GM19455 (cell line): ENCODE measurements at regions not wholly inside any gene's neighbourhood (a gene's known extent, or its start where the extent isn't known, plus 50 kb on each side); places are given as distances from the start of the nearest gene placed in this dataset.

Source experiments
- ATAC-seq: cut with Tn5 transposase; IDR thresholded peaks from one replicate; pipeline ENCODE4 v1.9.1; 2021; ENCODE audit not compliant: unreplicated experiment

DNA sequence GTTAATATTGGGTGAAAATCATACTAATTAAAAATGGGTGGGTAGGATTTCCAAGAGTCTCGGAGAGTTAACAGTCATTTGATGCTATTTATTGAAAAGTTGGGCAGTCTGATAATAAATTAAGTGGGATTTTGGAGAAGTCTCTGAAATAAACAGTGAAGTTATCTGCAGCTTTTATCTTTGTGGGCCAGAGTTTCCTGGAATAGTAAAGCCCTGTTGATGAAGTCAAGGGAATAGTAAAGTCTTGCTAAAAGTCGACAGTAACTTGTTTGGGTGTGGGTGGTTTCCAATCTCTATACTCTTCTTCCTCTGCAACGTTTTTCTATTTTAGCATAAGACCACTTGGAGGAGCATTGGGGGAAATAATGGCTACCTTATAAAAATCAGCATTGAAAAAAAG is 493.6 kb downstream of the EPM2A start:
- no peak for ATAC-seq

DNA sequence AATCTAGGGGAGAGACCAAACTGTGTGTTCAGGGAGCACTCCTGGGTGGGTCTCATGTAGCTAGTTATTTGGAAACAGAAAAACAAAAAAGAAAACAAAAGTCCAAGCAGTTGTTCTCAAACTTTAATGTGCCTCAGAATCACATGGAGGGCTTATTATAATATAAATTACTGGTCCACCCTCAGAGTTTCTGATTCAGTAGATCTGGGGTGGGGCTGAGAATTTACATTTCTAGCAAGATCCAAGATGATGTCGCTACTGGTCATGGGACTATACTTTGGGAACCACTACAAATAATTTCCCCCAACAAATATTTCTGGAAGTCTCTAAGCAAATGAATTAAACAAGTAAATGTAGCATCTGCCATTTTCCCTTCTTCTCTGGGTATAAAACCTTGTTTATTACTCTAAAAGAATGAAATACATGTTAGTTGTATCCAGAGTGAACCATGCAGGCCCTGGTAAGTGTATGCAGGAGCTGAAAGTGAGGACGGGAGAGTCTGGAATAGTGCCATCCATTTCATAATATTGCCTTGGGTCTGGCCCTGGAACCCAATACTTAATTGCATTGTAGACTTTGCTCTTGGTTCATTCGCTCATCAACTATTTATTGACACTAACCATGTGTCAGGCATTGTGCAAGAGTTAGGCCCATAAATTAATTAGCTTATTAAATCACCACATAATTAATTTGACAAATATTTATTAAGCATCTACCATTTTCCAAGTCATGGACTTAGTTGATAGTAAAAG is 490.8 kb downstream of the EPM2A start:
- ATAC-seq, result no peak

DNA sequence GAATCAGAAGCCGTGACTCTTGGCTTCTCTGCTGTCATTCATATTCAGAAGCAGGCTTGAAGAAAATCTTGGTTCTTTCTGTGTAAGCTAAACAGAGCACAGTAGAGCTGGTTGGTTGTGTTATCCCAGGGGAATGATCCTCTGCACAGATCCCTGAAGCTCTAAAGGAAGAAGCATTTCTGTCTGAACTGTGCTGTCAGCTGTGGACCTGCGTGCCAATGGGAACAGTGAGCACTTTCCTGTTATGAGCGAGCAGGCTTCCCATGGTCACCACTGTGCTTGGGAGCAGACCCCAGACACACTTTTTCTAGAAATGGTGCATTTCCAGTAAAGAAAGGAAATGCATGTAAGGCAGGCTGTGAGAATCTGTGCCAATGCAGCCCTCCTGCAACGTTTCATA is 490.2 kb downstream of the EPM2A start:
- ATAC-seq, result no peak

DNA sequence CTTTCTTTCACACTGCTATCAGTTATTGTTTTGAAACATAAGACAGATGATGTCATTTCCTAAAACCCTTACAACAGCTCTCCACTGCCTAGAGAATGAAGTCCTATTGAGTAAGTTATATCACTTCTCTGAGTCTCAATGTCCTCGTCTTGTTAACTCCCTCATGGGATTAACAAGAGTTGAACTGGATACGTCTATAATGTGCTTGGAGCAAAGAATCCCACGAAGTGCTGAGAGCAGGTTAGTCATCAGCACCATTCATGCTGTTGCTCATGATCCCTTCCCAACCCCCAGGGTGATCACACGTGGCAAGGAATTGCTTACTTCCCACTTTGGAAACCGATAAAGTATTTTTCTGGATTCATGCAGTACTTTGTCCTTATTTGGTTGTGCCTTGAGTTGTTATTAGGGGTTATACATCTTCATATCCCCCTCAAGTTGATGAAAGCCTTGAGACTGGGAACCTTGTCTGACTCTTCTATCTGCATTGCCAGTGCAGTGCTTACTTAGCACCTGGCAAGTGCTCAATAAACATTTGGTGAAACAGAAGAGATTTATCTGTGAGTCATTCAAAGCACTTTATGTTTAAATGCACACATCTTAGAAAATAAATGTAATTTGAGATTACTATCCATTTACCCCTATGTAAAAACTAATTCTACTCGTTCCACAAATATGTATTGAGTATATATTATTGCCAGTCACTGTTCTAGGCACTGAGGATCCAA is 487.5 kb downstream of the EPM2A start:
- no peak for ATAC-seq

DNA sequence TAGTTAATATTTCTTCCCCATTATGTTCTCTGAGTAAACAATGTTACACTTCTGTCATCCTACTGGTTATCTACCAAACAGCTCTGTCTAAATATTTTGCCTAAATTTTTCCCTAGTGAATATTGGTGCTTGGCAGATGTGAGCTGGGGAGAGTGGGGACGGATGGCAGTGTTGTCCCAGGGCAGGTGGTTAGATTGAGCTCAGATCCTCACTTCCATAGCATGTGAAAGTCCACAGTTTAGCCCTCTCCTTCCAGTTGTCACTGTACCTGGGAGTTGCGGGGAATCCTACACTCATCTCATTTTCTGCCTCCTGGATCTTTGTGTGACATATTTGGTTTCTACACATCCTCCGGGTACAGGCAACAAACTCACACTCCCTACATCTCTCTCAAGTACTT is 484.9 kb downstream of the EPM2A start:
- ATAC-seq, result no peak

DNA sequence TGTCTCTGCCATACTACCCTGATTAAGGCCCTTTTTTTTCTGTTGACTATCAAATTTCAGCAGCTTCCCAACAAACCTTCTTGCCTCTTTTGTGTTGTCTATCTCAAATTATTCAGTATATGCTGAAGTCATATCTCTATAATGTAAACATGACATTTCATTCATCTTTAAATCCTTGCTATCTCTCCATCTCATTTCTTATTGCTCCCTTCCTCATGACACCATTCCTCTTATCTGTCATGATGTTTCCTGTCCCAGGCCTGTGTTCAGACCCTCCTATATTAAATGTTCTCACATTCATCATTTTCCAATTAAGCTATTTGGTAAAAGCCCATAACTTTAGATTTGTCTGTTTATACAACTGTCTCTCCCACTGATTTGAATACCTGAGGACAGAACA is 482.6 kb downstream of the EPM2A start:
- no peak for ATAC-seq

DNA sequence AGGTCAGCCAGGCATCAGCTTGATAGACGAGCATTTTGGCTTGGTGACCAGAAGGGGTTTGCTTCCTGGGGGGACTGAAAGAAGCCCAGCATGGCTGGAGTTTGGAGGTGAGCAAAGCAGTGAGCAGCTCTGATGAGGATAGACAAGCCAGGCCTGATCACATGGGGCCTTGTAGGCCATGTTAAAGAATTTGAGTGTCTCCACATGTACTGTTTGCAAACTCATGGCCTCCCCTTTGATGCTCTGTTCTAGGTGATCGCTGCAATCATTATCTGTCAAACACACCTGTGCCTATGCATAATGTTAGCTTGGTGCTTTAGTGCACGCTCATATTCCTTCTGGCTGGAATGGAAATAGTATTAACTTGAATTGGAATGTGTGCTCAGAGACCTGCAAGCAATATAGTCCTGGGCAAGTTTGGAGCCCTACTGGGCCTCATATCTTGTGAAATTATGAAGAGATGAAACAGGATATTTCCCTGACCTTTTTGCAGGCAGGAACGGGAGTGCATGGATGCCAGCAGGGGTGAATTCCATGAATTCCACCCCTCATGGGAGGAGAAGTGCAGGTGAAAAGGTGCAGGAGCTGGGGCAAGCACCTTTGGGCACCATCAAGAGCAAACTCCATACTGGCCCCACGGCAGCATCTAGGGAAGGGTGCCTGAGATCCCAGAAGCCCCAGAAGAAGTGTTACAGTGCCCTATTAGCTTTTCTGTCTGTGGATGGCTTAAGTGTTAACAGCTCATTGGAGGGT is 480.5 kb downstream of the EPM2A start:
- no peak for ATAC-seq

DNA sequence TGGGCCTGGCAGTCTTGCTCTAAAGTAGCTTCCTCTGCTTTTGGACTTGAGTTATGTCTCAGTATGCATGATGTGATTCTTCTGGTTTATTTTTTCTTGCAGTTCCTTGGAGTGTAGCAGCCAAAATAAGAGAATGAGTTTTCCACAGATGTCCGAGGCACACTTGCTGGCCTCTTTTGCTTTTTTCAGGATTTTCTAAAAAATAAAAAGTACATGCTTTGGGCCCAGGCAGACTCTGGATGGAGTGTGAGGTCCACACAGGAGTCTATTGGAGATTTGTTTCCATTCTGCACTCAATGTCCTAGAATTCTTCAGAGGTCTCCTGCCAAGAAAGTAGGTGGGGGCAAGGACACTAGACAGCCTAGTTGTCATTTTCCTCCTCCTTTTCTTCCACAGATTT is 477.6 kb downstream of the EPM2A start:
- no peak for ATAC-seq

DNA sequence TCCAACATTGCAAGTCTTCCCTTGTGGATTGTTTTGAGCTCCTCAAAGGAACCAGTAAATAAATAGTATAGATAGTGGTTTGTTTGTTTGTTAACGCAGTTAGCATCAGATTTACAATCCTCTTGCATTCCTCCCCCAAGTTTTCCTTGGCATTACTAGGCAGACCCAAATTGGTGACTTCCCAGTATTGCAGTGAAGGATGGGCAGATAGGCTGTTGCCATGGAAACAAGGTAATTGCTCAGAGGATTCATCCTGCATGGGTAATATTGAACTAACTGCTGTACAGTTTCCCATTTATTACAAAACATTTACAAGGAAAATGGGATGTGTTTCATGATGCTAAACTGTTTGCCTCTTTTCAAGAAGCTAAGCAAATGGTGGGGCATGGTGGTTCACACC is 477.2 kb downstream of the EPM2A start:
- ATAC-seq, result no peak

DNA sequence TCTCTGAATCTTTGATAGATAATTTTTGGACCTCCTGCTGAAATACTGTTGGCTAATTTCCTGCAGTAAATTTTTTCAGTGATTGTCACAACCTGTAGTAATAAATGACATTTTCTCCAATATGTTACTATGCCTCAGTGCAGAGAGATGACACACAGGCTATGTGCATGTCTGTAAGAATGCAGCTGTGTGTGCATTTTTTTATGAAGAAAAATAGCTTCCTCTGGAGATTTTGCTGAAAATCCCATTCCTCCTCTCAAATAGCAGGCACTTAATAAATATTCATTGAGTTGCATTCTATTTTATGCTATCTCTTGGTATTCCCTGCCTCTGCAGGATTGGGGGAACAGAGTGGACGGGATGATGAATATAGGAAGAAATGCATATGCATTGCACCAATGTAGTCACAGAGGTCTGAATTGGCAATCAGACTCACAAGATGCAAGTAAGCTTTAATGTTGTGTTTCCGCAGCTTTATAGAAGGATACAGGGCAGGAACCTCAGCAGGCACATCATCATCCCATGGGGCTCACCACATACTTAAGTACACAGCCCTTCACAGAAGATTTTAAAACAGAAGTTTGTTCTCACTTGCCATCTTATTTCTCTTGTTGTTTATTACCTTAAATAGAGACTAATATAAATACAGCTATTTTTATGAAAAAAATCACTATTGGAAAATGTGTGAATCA is 474.7 kb downstream of the EPM2A start:
- no peak for ATAC-seq

DNA sequence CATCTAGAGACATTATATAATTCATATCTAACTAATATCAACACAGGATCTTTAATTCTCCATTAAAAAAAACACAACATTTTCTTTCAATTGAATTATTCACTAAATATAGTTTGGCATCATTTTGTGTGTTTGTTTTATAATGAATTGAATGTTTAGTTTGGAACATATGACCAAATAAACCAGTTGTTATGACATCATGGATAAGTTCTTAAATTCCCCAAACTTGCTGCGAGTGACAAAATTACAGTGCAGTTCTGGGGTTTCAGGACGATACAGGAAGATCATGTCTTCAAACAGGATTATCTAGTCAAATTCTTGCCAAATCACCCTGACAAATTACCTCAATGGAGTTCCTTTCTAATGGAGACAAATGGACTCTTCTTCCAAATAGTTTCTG is 473.6 kb downstream of the EPM2A start:
- ATAC-seq, result no peak

DNA sequence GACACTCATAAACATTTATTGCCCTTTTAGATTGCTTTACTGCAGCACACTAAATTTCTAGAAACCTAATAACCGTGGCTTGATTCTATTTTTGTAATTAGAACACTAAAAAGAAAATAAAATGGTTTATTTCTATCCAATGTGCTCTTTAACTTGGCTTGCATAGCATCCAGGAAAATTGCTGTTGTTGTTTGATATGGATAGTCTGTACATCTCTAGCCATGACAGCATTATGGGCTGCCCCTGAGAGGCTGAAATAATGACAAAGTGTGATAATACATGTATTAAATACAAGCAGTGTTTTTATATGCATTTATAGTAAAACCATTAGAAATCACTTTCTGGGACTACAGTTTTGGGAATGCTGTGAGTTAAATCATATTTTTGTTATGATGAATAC is 472.5 kb downstream of the EPM2A start:
- no peak for ATAC-seq

DNA sequence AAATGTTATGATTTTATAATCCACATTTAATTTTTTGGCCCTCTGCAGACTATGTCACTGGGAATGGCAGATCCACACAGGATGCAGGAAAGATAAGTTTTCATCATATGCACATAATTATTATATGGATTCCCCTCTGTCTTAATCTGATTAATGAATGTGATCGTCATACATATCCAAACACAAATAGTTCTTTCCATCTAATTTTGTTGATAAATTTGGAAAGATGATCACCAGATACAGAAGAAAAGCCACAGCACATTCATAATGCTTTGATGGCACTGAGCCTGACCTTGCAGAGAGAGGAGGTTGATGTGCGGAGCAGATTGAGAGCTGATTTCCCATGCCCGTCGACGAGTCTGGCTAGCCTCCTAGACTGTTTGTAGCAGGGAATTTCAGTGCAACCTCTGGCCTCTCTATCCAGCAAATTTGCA is 471.5 kb downstream of the EPM2A start:
- no peak for ATAC-seq

DNA sequence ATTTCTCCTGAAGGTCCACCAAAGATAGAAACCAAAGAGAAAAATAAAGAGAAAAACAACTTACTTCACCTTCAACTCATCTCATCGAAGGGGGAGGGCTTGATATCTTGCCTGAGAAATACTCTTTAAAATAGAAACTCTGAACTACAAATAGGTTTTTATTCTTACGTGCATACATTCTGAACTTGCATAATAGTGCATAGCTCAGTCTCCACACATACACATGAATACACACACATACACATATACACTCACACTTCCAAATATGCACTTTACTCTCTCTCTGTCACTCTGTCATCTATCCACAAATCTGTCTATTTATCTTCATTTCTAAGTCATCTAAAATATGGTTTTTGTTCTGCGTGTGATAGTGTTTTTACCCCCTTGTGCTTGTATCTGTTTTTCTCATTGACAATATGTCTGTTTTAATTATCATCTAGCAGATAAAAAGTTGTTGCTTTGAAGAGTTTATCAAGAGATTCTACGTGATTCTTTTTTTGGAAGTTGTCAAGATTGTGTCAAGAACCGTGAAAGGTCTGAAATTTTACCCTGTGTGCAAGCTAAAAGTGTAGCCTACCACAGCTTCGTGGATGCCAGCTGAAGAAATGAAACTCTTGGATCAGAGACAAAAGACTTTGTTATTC is 468.8 kb downstream of the EPM2A start:
- ATAC-seq, result no peak

DNA sequence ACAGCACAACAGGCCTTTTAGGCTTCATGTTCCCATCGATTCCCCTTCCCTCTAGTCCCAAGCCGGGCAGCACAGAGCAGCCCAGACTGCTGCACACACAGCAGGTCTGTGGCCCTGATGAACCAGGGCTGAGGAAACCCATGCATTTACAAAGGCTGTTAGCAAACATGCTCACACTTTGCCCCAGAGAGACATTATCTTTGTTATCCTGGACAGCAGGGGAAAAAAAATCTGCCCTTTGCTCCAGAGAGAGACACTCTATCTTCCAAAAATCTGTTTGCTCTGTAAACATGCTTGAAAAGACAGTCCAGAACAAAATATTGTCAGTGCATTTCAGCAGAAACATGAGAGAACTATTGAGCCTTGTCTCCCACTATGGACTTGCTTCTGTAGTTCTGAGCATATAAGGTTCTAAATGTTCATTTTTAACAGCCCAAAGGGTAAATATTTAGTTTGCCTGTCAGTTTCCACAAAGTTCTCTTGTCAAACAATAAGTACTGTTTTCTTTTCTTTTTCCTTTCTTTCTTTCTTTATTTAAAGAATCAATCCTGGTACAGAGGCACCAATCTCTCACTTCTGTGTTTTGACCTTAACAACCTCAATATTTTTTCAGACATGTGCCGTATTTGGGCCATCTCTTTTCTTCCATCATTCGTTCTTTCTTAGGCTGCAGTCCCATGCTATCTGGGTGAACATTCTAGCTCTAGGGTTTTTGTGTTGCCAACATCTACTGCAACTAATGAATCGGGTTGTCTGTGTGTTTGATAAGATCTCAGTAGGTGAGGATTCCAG is 468.0 kb downstream of the EPM2A start:
- no peak for ATAC-seq

DNA sequence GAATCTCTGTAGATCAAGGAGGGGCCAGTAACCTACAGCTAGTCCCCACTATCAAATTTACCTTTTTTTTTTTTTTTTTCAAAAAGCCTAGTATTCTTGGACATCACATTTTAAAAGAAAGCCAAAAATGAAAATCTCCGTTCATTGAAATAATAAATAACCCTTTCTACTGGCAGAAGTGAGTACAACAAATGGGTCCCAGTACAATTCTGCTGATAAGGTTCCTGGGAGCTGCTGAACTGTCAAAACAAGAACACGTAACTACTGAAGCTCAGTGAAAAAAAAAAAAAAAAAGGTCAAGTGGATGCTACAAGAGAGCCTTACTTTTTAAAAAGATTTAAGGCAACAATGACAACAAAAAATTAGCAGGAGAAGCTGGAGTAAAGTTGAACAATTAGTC is 464.9 kb downstream of the EPM2A start:
- no peak for ATAC-seq

DNA sequence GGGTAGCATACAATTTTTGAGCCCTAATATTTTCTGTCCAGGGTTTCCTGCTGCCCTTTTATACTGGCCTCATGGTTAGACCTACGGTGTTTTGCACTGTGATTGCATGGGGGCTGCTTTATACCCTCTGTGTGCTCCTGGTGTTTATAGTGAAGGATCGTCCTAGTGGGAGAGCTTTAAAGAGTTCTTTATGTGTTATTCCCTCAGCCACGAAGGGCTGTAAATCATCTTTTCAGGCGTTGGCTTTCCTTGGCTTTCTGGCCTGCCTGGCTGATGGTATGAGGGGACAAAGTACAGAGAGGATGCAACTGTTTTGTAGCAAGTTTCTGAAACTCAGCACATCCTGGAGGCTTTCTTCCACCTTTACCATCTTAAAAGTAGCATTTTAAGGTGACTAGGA is 464.3 kb downstream of the EPM2A start:
- ATAC-seq, result no peak

DNA sequence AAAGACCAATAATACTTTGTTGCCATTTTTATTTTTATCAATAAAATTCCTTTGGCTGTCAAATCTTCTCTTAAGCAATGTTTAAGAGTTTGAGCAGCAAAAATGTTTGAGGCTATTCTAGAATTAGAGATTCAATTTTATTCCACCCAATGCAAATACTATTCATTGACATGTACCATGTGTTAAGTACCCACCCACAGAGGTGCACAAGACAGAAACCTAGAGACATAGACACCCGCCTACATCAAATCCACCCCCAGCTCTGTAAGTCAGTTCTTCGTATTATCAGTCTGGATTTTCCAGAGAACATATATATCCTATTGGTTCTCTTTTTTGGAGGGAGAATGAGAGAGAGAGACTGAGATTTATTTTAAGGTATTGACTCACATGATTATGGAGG is 463.7 kb downstream of the EPM2A start:
- no peak for ATAC-seq

DNA sequence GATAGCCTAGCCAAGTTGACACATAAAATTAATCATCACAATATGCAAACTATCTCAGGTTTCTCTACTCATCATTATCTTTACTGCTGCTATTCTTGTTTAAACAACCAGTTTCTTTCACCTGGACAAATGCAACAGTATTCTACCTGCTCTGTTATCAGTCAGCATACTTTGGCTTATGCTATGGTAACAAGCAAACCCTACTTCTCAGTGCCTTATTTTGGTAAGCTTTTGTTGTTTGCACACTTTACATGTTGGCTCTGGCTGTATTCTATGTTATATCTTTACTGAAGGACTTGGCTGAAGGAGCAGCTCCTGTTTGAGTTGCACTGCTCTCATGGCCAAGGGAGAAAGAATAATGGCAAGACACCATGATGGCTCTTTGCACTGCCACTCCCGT is 463.1 kb downstream of the EPM2A start:
- no peak for ATAC-seq

DNA sequence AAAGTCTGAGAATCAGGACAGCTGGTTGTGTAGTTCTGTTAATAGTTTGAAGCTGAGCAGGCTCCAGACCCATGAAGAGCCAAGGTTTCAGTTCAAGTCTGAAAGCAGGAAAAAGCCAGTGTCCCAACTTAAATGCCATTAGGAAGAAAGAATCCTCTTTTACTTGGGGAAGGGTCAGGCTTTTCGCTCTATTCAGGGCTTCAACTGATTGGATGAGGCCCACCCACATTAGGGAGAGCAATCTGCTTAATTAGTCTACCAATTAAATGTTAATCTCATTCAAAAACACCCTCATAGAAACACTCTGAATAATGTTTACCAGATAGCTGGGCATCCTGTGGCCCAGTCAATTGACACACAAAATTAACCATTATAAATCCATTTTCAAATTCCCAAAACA is 462.2 kb downstream of the EPM2A start:
- no peak for ATAC-seq
